ENCODE measurements at regions not wholly inside any gene's neighbourhood (a gene's known extent, or its start where the extent isn't known, plus 50 kb on each side); places are given as distances from the start of the nearest gene placed in this dataset.

DNA sequence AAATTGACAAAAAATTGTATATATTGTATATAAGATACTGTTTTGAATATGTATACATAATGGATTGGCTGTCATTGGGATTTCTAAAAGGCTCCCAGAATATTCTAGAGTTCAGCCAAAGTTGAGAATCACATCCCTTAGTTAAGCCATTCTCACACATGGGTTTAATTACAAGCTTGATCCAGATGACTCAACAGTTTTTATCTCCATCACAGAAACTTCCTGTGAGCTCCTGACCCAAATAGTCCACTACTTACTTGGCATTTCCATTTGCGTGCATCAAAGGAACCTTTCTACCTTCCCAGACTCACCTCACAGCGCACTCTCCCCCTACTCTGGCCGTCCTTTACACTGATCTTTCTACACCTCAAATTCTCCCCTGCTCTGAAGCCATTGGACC lies 184.8 kb upstream of the ARHGAP20 start:
- ATAC-seq (no peak), DNase-seq (ENCODE audit: low read depth, low spot score) (no peak)
- no peaks in the 10 kb centered on the region for H3K9me3 ChIP-seq (ENCODE audit: control insufficient read depth, insufficient read depth, low read depth, low read length)
- no TSS peak for BruUV-seq (replicated peaks)
- no peaks in the 10 kb centered on the region for H3K27me3 ChIP-seq (ENCODE audit: control insufficient read depth, insufficient read depth, low read length)
- CTCF ChIA-PET: no interaction called here
- POLR2A ChIA-PET: no interaction called here
- no peak for TF ChIP-seq SIN3A (IDR thresholded peaks at IDR 0.05; ENCODE audit: borderline replicate concordance, insufficient read depth, low read depth, low read length)
- TF ChIP-seq, protein P1, sequence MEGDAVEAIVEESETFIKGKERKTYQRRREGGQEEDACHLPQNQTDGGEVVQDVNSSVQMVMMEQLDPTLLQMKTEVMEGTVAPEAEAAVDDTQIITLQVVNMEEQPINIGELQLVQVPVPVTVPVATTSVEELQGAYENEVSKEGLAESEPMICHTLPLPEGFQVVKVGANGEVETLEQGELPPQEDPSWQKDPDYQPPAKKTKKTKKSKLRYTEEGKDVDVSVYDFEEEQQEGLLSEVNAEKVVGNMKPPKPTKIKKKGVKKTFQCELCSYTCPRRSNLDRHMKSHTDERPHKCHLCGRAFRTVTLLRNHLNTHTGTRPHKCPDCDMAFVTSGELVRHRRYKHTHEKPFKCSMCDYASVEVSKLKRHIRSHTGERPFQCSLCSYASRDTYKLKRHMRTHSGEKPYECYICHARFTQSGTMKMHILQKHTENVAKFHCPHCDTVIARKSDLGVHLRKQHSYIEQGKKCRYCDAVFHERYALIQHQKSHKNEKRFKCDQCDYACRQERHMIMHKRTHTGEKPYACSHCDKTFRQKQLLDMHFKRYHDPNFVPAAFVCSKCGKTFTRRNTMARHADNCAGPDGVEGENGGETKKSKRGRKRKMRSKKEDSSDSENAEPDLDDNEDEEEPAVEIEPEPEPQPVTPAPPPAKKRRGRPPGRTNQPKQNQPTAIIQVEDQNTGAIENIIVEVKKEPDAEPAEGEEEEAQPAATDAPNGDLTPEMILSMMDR (IDR thresholded peaks at IDR 0.05): no peak
- no peak for TF ChIP-seq POLR2AphosphoS5 (IDR thresholded peaks at IDR 0.05; ENCODE audit: low read depth, low read length)
- TF ChIP-seq, protein P2, sequence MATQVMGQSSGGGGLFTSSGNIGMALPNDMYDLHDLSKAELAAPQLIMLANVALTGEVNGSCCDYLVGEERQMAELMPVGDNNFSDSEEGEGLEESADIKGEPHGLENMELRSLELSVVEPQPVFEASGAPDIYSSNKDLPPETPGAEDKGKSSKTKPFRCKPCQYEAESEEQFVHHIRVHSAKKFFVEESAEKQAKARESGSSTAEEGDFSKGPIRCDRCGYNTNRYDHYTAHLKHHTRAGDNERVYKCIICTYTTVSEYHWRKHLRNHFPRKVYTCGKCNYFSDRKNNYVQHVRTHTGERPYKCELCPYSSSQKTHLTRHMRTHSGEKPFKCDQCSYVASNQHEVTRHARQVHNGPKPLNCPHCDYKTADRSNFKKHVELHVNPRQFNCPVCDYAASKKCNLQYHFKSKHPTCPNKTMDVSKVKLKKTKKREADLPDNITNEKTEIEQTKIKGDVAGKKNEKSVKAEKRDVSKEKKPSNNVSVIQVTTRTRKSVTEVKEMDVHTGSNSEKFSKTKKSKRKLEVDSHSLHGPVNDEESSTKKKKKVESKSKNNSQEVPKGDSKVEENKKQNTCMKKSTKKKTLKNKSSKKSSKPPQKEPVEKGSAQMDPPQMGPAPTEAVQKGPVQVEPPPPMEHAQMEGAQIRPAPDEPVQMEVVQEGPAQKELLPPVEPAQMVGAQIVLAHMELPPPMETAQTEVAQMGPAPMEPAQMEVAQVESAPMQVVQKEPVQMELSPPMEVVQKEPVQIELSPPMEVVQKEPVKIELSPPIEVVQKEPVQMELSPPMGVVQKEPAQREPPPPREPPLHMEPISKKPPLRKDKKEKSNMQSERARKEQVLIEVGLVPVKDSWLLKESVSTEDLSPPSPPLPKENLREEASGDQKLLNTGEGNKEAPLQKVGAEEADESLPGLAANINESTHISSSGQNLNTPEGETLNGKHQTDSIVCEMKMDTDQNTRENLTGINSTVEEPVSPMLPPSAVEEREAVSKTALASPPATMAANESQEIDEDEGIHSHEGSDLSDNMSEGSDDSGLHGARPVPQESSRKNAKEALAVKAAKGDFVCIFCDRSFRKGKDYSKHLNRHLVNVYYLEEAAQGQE (IDR thresholded peaks at IDR 0.05; ENCODE audit: insufficient read depth in 1 of 2, low read depth in 2 of 2, low read length in 1 of 2): no peak
- no peak for TF ChIP-seq TCF7L2 (IDR thresholded peaks at IDR 0.05; ENCODE audit: low read depth, low read length)
- in situ Hi-C loops (cut with HindIII; ENCODE audit: low pct_unique_long_range_greater_than_20kb, low sequenced_read_pairs) (no loop called here), intact Hi-C loops (cut with micrococcal nuclease; ENCODE audit: unreplicated experiment) (no loop called here)
- no peaks in the 10 kb centered on the region for H3K4me1 ChIP-seq (ENCODE audit: control insufficient read depth, insufficient read depth, low read length)
- no peak overlapping the region for H3K27ac ChIP-seq (ENCODE audit: low read length)
- no peaks in the 10 kb centered on the region for H3K36me3 ChIP-seq (ENCODE audit: control insufficient read depth, insufficient read depth, low read length)
- no peak overlapping the region for H3K4me3 ChIP-seq (ENCODE audit: low read depth in 2 of 2, low read length in 2 of 2)

DNA sequence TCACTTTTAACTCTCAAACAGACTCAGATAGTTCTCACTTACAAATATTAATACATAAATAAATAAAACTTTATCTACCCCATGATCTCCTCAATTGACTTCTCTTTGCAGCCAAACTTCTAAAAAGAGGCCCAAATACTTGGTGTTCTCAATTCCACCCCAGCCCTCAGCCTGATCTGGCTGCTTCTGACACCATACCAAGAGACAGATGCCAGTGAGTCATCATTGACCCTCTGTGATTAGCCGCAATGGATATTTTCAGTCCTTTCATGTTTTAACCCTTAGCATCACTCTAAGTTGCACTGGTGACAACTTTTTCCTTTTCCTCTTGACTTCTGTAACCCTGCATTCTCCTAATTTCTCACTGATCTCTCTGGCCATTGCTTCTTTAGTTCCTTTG lies 184.1 kb upstream of the ARHGAP20 start:
- in situ Hi-C loops (cut with HindIII; ENCODE audit: low pct_unique_long_range_greater_than_20kb, low sequenced_read_pairs): no loop called here
- Histone ChIP-seq H3K36me3 (ENCODE audit: control insufficient read depth, insufficient read depth, low read length) (no peaks in the 10 kb centered on the region), H3K27ac (ENCODE audit: low read length) (no peak overlapping the region), H3K4me1 (ENCODE audit: control insufficient read depth, insufficient read depth, low read length) (no peaks in the 10 kb centered on the region), H3K9me3 (ENCODE audit: control insufficient read depth, insufficient read depth, low read depth, low read length) (no peaks in the 10 kb centered on the region), H3K4me3 (ENCODE audit: low read depth in 2 of 2, low read length in 2 of 2) (no peak overlapping the region), H3K27me3 (ENCODE audit: control insufficient read depth, insufficient read depth, low read length) (no peaks in the 10 kb centered on the region)
- no TSS peak for BruUV-seq (replicated peaks)
- POLR2A ChIA-PET: no interaction called here
- ATAC-seq (no peak), DNase-seq (ENCODE audit: low read depth, low spot score) (no peak)
- intact Hi-C loops (cut with micrococcal nuclease; ENCODE audit: unreplicated experiment): no loop called here
- CTCF ChIA-PET: no interaction called here
- TF ChIP-seq, protein P1 (IDR thresholded peaks at IDR 0.05): no peak
- TF ChIP-seq TCF7L2 (IDR thresholded peaks at IDR 0.05; ENCODE audit: low read depth, low read length) (no peak), POLR2AphosphoS5 (IDR thresholded peaks at IDR 0.05; ENCODE audit: low read depth, low read length) (no peak), SIN3A (IDR thresholded peaks at IDR 0.05; ENCODE audit: borderline replicate concordance, insufficient read depth, low read depth, low read length) (no peak)
- TF ChIP-seq, protein P2 (IDR thresholded peaks at IDR 0.05; ENCODE audit: insufficient read depth in 1 of 2, low read depth in 2 of 2, low read length in 1 of 2): no peak
